ENCODE measurements at regions not wholly inside any gene's neighbourhood (a gene's known extent, or its start where the extent isn't known, plus 50 kb on each side); places are given as distances from the start of the nearest gene placed in this dataset.

DNA sequence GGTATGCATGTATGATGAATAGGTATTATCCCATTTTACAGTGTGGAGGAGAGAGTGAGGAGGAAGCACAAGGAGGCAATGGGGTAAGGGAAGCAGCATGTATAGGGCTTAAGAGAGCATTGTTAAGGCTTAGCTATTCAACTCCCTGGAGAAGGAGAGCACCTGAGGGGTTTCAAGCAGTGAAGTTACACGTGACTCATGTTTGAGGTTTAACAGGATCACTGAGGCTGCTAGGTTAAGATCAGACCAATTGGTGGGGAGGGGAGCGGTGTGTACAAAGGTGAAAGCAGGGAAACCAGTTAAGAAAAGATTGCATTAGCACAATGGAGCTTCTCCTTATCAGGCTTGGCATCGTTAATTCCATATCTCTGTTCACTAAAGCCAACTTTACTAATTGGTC is 64.4 kb upstream of the NHSL1 start:
- ATAC-seq = no peak
- no peaks in the 10 kb centered on the region for H4K20me1 ChIP-seq (ENCODE audit: insufficient read depth, low read length)
- CTCF ChIA-PET (ENCODE audit: low intra/inter-chr PET ratio, low total read pairs) = no interaction called here
- no peak overlapping the region for H3K4me3 ChIP-seq (replicated peaks in 1 of 3; ENCODE audit: insufficient read depth in 1 of 3, low read depth in 2 of 3, low read length in 3 of 3)
- H3K4me1 ChIP-seq (ENCODE audit: insufficient read depth, low read length) = peaks cover 95% of the 10 kb centered on the region
- FAIRE-seq = no peak
- intact Hi-C loops (cut with micrococcal nuclease; ENCODE audit: unreplicated experiment) = no loop called here
- no peaks in the 10 kb centered on the region for H3K9me3 ChIP-seq (ENCODE audit: low read length)
- WGBS (ENCODE audit: low lambda C conversion rate) = 80% methylated on average over 3 of the region's 3 CpGs
- no peak overlapping the region for H3K27ac ChIP-seq (ENCODE audit: extremely low read length, insufficient read depth, low read length)
- no peak overlapping the region for H3K9ac ChIP-seq (ENCODE audit: insufficient read depth, low read depth, low read length)
- peaks cover 96% of the 10 kb centered on the region for H3K79me2 ChIP-seq (ENCODE audit: insufficient read depth, low read length)
- no peaks in the 10 kb centered on the region for H3K36me3 ChIP-seq (replicated peaks in 1 of 2; ENCODE audit: control insufficient read depth in 1 of 2, insufficient read depth in 2 of 2, low read length in 2 of 2)
- H3K4me2 ChIP-seq (ENCODE audit: low read depth, low read length) = peak overlapping the region; percentile 9; the same call in 1 of the 2 replicates
- H3K27me3 ChIP-seq (ENCODE audit: control insufficient read depth in 1 of 2, insufficient read depth in 2 of 2, low read length in 2 of 2) = no peaks in the 10 kb centered on the region
- in situ Hi-C loops (cut with HindIII; ENCODE audit: extremely low pct_ligation_motif_present, low pct_unique_long_range_greater_than_20kb) = no loop called here
- POLR2A ChIA-PET = interaction anchor here (0.6 to 1.4 kb wide), 3 partner anchors 9 to 17 kb away, joined by 3 to 5 read pairs (median 3); no protein-coding TSS in a partner anchor
- no peak for DNase-seq (ENCODE audit: low spot score)
- no TSS peak for BruUV-seq (replicated peaks)
- H2AFZ ChIP-seq (ENCODE audit: low read length) = no peak overlapping the region
- TF ChIP-seq, protein P1, sequence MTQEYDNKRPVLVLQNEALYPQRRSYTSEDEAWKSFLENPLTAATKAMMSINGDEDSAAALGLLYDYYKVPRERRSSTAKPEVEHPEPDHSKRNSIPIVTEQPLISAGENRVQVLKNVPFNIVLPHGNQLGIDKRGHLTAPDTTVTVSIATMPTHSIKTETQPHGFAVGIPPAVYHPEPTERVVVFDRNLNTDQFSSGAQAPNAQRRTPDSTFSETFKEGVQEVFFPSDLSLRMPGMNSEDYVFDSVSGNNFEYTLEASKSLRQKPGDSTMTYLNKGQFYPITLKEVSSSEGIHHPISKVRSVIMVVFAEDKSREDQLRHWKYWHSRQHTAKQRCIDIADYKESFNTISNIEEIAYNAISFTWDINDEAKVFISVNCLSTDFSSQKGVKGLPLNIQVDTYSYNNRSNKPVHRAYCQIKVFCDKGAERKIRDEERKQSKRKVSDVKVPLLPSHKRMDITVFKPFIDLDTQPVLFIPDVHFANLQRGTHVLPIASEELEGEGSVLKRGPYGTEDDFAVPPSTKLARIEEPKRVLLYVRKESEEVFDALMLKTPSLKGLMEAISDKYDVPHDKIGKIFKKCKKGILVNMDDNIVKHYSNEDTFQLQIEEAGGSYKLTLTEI (CRISPR knock-in tag; conservative IDR thresholded peaks at IDR 0.05) = no peak
- TF ChIP-seq ZNF629 (CRISPR knock-in tag; conservative IDR thresholded peaks at IDR 0.05) (0 out of 2 replicates have a peak, but pooled peaks have one; percentile 17), PPARG (CRISPR knock-in tag; conservative IDR thresholded peaks at IDR 0.05) (peak; percentile 29; the same call in 1 of the 2 replicates)

DNA sequence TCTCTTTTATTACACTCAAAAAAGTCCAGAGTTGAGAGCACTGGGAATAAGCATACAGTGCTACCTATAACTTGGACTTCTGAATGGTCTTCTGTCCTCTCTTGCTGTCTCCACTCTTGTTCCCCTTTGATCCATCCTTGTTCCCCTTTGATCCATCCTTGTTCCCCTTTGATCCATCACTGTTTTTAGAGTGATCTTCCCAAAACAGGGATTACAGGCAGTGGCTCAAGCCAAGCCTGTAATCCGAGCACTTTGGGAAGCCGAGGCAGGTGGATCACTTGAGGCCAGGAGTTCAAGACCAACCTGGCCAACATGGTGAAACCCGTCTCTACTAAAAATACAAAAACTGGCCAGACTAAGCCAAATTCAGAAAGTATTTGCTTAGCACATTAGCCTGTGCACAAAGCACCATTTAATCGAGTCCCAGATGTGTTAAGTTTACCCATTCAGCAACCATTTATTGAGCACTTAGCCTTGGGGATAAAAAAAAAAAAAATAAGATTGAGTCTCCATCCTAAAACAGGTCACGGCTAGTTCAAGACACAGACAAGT is 65.0 kb upstream of the NHSL1 start:
- DNase-seq (ENCODE audit: low spot score) (no peak), ATAC-seq (no peak), FAIRE-seq (no peak)
- H3K4me1 ChIP-seq (ENCODE audit: insufficient read depth, low read length) = peaks cover 95% of the 10 kb centered on the region
- no peak overlapping the region for H3K4me2 ChIP-seq (ENCODE audit: low read depth, low read length)
- H3K27me3 ChIP-seq (ENCODE audit: control insufficient read depth in 1 of 2, insufficient read depth in 2 of 2, low read length in 2 of 2) = no peaks in the 10 kb centered on the region
- POLR2A ChIA-PET = interaction anchor here (1.0 to 1.4 kb wide), 3 partner anchors 8 to 23 kb away, joined by 3 to 5 read pairs (median 3); no protein-coding TSS in a partner anchor
- no peak overlapping the region for H3K27ac ChIP-seq (ENCODE audit: extremely low read length, insufficient read depth, low read length)
- CTCF ChIA-PET (ENCODE audit: low intra/inter-chr PET ratio, low total read pairs) = no interaction called here
- 85% methylated on average over 5 of the region's 5 CpGs for WGBS (ENCODE audit: low lambda C conversion rate)
- H3K9me3 ChIP-seq (ENCODE audit: low read length) = no peaks in the 10 kb centered on the region
- intact Hi-C loops (cut with micrococcal nuclease; ENCODE audit: unreplicated experiment) = no loop called here
- H3K36me3 ChIP-seq (replicated peaks in 1 of 2; ENCODE audit: control insufficient read depth in 1 of 2, insufficient read depth in 2 of 2, low read length in 2 of 2) = no peaks in the 10 kb centered on the region
- no peak overlapping the region for H3K9ac ChIP-seq (ENCODE audit: insufficient read depth, low read depth, low read length)
- no peak overlapping the region for H2AFZ ChIP-seq (ENCODE audit: low read length)
- H4K20me1 ChIP-seq (ENCODE audit: insufficient read depth, low read length) = no peaks in the 10 kb centered on the region
- peaks cover 96% of the 10 kb centered on the region for H3K79me2 ChIP-seq (ENCODE audit: insufficient read depth, low read length)
- in situ Hi-C loops (cut with HindIII; ENCODE audit: extremely low pct_ligation_motif_present, low pct_unique_long_range_greater_than_20kb) = no loop called here
- H3K4me3 ChIP-seq (replicated peaks in 1 of 3; ENCODE audit: insufficient read depth in 1 of 3, low read depth in 2 of 3, low read length in 3 of 3) = no peak overlapping the region
- BruUV-seq (replicated peaks) = no TSS peak
- TF ChIP-seq, protein P2, sequence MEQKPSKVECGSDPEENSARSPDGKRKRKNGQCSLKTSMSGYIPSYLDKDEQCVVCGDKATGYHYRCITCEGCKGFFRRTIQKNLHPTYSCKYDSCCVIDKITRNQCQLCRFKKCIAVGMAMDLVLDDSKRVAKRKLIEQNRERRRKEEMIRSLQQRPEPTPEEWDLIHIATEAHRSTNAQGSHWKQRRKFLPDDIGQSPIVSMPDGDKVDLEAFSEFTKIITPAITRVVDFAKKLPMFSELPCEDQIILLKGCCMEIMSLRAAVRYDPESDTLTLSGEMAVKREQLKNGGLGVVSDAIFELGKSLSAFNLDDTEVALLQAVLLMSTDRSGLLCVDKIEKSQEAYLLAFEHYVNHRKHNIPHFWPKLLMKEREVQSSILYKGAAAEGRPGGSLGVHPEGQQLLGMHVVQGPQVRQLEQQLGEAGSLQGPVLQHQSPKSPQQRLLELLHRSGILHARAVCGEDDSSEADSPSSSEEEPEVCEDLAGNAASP (CRISPR knock-in tag; IDR thresholded peaks at IDR 0.05; ENCODE audit: borderline replicate concordance) = 0 out of 2 replicates have a peak, but pooled peaks have one; percentile 22
- TF ChIP-seq ZNF24 (IDR thresholded peaks at IDR 0.05) = no peak
- peak; percentile 57 for TF ChIP-seq RBM22 (optimal IDR thresholded peaks at IDR 0.05; ENCODE audit: low read length)
- no peak for TF ChIP-seq ZNF552 (CRISPR knock-in tag; IDR thresholded peaks at IDR 0.05; ENCODE audit: borderline replicate concordance)
- TF ChIP-seq POGZ (CRISPR knock-in tag; IDR thresholded peaks at IDR 0.05) = peak; percentile 50; the same call in 1 of the 2 replicates
- TF ChIP-seq CEBPB (IDR thresholded peaks at IDR 0.05; ENCODE audit: borderline replicate concordance, low read depth, low read length) = no peak
- TF ChIP-seq ZNF773 (CRISPR knock-in tag; IDR thresholded peaks at IDR 0.05; ENCODE audit: borderline replicate concordance) = no peak
- TF ChIP-seq ZNF644 (CRISPR knock-in tag; IDR thresholded peaks at IDR 0.05; ENCODE audit: low read depth) = peak; percentile 24; the same call in 1 of the 2 replicates
- TF ChIP-seq RCOR2 (CRISPR knock-in tag; IDR thresholded peaks at IDR 0.05) = peak; percentile 58
- TF ChIP-seq ZMYM2 (CRISPR knock-in tag; IDR thresholded peaks at IDR 0.05) = peak; percentile 81; the same call in 1 of the 2 replicates
- TF ChIP-seq, protein P3, sequence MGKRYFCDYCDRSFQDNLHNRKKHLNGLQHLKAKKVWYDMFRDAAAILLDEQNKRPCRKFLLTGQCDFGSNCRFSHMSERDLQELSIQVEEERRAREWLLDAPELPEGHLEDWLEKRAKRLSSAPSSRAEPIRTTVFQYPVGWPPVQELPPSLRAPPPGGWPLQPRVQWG (CRISPR knock-in tag; IDR thresholded peaks at IDR 0.05; ENCODE audit: borderline replicate concordance, low read depth) = no peak
- TF ChIP-seq ERF (CRISPR knock-in tag; IDR thresholded peaks at IDR 0.05) = 0 out of 2 replicates have a peak, but pooled peaks have one; percentile 21
- no peak for TF ChIP-seq PHF21A (CRISPR knock-in tag; IDR thresholded peaks at IDR 0.05)
